COLO668 (cell line): ENCODE measurements at regions not wholly inside any gene's neighbourhood (a gene's known extent, or its start where the extent isn't known, plus 50 kb on each side); places are given as distances from the start of the nearest gene placed in this dataset.
"Not testable (repeated sequence)": the region's sequence is repeated elsewhere in the genome, so short reads cannot be mapped to it uniquely, and the experiment has no call there.

Experiments used
- DNase-seq: peaks from one replicate; lab custom pipeline; 2025; ENCODE audit not compliant: unreplicated experiment; lab: John Stamatoyannopoulos, UW

DNA sequence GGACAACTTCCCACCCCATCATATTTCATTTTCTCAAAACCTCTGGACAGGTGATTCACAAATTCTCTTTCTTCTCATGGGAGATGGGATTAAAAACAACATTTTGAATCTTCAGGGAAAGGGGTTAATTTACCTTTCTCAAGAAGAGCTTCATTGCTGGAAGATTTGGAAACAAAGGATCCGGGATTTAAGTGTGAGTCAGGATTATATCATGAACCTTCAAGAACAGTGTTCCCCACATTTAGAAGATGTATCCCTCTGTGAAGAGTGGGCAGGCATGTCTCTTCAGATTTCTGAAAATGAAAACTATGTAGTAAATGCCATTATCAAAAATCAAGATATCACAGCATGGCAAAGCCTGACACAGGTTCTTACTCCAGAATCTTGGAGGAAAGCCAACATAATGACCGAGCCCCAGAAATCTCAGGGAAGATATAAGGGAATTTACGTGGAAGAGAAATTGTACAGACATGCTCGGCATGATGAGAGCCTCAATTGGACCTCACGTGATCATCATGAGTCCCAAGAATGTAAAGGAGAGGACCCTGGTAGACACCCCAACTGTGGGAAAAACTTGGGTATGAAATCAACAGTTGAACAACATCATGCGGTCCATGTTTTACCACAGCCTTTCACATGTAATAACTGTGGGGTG is 99.5 kb upstream of the GPR39 start:
- not testable (repeated sequence) for DNase-seq

GRCh38 chr2:132318481-132318880 is 98.1 kb upstream of the GPR39 start:
- not testable (repeated sequence) for DNase-seq

DNA sequence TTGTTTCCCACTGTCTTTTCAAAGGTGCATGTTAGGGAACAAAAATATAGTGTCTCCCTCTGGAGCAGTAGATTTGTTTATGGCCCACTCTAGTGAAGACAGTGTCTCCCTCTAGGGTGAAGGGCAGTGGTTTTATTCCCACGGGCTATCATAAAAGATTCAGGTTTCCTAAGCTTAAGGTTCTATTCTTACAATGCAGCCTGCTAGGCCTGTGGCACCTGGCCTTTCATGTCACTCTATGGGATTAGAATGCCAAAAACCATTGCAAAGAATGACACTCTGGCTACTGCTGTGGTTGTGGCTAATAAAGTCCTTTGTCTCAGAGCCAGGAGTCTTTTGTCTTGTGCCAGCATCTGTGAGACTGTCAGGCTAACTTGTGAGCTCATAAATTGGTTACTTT is 92.6 kb upstream of the GPR39 start:
- not testable (repeated sequence) for DNase-seq

DNA sequence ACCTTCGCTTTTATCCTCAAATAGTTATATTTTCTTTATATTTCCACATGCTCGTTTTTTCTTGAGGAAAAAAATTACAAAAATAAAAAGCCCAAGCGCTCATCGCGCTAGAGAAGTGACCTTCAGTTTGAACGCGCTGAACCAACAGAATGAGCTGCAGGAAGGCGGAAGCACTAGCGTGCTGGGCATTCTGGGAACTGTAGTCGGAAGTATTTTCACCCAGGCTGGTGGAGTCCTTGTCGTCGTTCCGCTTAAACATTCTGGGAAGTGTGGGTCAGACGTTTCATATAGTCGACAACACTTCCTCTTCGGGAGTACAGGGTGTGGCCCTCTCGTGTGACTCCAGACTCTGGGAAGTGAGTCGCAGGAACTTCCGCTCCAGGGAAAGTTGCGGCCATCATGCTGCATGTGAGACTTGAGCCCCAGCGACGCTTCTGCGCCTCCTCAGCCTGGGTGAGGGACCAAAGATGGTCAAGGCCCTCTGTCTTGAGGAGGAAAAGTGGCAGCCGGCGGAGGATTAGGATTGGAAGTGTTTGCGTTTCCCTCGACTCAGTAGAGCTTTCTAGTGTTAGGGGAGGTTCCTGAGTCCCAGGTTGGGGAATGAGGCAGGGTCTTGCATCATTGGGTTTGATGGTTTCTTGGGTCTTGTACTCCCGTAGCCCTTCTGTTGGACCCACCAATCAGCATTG is 84.1 kb upstream of the GPR39 start:
- DNase-seq = not testable (repeated sequence)

DNA sequence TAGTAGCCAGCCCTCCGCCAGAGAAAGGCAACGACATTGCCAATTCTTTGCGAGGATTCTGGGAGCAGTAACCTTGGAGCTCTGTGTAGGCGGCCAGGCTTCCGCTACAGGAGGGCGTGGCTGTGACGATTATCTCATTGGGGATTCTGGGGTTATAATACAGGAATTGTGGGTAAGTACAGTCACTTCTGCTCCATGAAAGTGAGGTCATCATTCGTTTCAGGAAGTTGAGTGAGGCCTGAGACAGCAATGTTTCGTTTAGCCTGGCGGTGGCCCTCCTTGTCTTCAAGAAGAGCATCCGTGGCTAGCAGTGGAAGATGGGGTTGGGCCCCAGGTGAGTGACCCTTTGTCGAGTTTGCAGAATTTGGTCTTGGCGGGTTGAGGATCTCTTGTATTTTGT is 79.5 kb upstream of the GPR39 start:
- DNase-seq = not testable (repeated sequence)

DNA sequence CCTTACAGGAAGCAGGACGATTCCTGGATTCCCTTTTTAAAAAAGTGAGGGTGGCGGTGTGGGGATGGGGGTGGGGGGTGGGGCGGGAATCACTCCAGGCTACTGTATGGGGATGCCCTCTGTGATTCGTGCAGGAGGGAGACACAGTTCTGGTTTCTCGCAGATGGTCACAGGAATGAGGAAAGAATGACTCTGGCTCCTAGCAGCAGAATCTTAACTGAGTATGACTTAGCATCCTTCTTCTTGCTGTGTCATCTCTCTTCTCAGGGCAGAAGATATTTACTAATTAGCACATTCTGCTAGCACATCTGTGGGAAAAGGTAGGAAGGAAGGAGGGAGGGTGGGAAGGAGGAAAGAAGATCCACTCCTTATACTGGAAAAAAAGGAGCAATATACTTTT is 78.8 kb upstream of the GPR39 start:
- DNase-seq = not testable (repeated sequence)

- peak; percentile 74 for DNase-seq
Observed at GRCh38 chr2:132347041-132347780, 69.4 kb upstream of the GPR39 start.

DNA sequence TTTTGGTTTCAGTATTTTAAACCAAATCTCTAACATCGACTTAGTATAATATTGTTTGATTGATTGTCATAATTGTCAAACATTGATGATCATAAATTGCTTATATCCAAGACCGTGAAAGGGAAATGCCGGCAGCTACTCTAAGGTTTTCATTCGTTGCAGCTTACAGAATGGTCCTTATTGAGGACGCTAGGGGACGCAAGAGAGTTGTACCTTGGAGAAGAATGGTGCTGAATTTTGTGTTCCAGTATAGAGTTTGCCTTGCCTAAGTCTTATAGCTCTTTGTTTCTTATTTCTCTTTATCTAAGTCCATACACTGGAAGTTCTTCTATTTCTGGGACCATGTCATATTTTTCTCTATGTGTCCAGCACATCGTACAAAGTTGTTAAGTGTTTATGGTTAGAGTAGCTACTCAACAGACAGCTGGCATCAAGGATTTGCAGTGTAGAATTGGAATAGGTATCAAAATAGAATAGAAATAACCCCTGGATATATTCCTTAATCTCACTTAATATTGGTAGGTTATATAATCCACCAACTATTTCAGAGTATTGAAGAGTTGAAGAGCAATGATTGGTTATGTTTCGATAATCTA is 67.4 kb upstream of the GPR39 start:
- DNase-seq = peak; percentile 42

- not testable (repeated sequence) for DNase-seq
Observed at GRCh38 chr2:132351668-132352067, 64.9 kb upstream of the GPR39 start.

- peak; percentile 89 for DNase-seq
Observed at GRCh38 chr2:132352481-132353001, 64.1 kb upstream of the GPR39 start.

GRCh38 chr2:132353380-132353779 is 63.2 kb upstream of the GPR39 start:
- DNase-seq = not testable (repeated sequence)

DNA sequence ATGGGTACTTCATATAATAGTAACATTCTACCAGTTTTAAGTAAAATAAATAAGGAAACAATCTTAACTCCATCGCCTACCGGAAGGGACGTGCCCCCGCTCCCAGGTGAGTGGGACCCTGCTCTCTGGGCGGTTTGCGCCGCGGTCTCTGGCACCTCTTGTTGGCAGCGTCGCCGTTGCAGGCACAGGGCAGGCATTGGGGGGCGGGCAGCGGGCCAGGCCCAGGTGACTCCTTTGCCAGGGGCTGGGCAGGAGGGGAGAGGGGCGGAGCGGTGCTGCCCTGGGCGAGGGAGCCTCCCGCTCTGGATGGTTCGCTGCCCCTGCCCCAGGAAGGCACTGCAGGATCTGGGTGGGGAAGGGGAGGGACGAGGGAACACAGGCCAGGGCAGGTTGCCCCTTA is 55.6 kb upstream of the GPR39 start:
- not testable (repeated sequence) for DNase-seq

- not testable (repeated sequence) for DNase-seq
Observed at GRCh38 chr2:132361498-132361897, 55.1 kb upstream of the GPR39 start.

GRCh38 chr2:132363352-132363751 is 53.3 kb upstream of the GPR39 start:
- DNase-seq = not testable (repeated sequence)

- not testable (repeated sequence) for DNase-seq
Observed at GRCh38 chr2:132365963-132366362, 50.6 kb upstream of the GPR39 start.

DNA sequence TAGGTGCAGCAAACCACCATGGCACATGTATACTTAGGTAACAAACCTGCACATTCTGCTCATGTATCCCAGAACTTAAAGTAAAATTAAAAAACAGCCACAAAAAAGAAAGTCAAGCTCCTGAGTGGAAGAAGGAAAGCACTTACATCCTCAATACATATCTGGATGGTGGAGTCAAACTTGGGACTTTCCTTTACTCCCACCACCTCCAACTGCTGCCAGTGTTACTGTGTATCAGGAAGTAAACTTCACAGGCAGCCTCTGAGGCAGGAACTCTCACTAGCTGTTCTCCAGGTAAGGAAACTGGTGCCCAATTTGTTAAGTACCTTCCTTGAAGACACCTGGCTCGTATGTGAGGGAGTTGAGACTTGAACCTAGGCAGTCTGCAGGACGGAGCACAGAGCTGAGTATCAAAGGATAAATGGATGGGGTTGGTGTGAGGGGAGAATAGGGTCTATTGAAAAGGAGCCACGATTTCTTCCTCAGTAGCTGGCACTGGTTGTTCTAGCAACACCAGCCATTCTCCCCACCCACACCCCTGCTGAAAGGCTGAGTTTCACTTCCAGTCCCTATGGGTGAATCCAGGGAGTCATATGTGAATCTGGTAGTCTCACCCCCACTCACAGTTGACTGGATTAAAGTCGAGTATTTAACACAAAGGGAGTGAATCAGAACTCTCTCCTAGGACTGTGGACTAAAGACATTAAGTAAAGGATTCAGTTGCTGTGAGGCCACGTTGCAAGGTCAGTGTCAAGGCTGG is 50.0 kb upstream of the GPR39 start:
- DNase-seq = no peak
